AG09309 (cell line): ENCODE measurements at regions not wholly inside any gene's neighbourhood (a gene's known extent, or its start where the extent isn't known, plus 50 kb on each side); places are given as distances from the start of the nearest gene placed in this dataset.
"Not testable (repeated sequence)": the region's sequence is repeated elsewhere in the genome, so short reads cannot be mapped to it uniquely, and the experiment has no call there.

Experiments
- DNase-seq: peaks from one replicate; pipeline ENCODE4 v3.0.0-alpha.2; 2010; ENCODE audit warnings: low read depth
- H3K4me3 ChIP-seq: 2 replicates; pipeline ENCODE4 v1.5.1; 2011; ENCODE audit warnings: mild to moderate bottlenecking, low read depth, low read length, moderate library complexity; ENCODE audit not compliant: control insufficient read depth
- CTCF ChIP-seq: IDR thresholded peaks from 2 replicates; pipeline ENCODE4 v1.5.1; 2011; ENCODE audit warnings: mild to moderate bottlenecking, low read depth, low read length, inconsistent platforms; ENCODE audit not compliant: insufficient read depth, control insufficient read depth; ENCODE audit errors: missing control alignments

DNA sequence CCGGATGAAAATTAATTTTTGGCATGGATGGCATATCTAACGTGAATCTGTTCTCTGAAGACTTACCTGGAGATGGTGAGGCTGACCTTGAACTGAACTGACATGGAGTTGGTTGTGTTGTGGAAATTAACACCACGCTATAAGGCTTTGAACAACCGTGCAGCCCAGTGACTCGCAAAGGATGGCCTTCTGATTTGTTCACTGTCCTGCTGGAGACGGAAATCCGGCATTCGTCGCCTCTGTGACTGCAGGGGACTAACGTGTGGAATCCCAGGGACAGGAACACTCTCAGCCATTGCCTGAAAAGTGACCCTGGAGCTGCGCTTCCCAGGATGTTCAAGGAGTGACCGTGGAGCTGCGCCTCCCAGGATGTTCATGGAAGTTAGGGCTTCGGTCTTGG, 100.3 kb downstream of the NPIPB11 start:
- TF ChIP-seq CTCF = no peak
- DNase-seq = no peak
- H3K4me3 ChIP-seq = no peak overlapping the region

- not testable (repeated sequence) for DNase-seq, H3K4me3 ChIP-seq
These were observed 101.5 kb downstream of the NPIPB11 start for GRCh38 chr16:29305018-29305417.

DNA sequence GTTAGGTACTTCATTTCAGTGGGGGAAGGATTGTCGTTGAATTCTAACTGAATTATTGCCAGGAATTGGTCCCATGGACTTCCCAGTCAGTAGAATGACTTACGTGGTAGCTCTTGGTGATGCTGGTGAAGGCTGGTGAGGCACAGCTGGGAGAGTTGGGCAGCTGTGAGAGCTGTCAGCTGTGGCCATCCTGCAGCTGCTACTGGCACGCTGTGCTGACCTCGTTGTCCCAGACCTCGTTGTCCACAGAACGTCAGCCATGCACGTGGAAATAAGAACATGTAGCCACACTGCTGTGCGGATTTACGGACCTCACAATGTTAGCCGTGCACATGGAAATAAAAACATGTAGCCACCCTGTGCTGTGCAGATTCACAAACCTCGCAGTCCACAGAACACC, 102.3 kb downstream of the NPIPB11 start:
- no peak overlapping the region for H3K4me3 ChIP-seq
- no peak for TF ChIP-seq CTCF
- no peak for DNase-seq

DNA sequence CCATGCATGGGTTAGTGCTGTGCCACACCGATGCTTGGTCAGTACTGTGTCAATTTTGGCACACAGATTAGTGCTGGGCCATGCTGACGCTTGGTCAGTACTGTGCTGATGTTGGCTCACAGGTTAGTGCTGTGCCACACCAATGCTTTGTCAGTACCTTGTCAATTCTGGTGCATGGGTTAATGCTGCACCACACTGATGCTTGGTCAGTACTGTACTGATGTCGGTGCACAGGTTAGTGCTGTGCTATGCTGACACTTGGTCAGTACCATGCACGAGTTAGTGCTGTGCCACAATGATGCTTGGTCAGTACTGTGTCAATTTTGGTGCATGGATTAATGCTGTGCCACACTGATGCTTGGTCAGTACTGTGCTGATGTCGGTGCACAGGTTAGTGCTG, 103.0 kb downstream of the NPIPB11 start:
- TF ChIP-seq CTCF = no peak
- no peak for DNase-seq
- no peak overlapping the region for H3K4me3 ChIP-seq

DNA sequence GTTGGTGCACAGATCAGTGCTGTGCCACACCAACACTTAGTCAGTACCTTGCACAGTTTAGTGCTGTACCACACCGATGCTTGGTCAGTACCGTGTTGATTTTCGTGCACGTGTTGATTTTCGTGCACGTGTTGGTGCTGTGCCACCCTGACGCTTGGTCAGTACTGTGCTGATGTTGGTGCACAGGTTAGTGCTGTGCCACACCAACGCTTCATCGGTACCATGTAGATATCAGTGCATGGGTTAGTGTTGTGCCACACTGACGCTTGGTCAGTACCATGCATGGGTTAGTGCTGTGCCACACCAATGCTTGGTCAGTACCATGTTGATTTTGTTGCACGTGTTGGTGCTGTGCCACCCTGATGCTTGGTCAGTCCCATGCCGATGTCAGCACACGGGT, 103.5 kb downstream of the NPIPB11 start:
- no peak for TF ChIP-seq CTCF

GRCh38 chr16:29302433-29302832, 104.1 kb downstream of the NPIPB11 start:
- H3K4me3 ChIP-seq, DNase-seq: not testable (repeated sequence)

More for the DNA sequence above, 103.5 kb downstream of the NPIPB11 start:
- no peak for DNase-seq
- H3K4me3 ChIP-seq = no peak overlapping the region

DNA sequence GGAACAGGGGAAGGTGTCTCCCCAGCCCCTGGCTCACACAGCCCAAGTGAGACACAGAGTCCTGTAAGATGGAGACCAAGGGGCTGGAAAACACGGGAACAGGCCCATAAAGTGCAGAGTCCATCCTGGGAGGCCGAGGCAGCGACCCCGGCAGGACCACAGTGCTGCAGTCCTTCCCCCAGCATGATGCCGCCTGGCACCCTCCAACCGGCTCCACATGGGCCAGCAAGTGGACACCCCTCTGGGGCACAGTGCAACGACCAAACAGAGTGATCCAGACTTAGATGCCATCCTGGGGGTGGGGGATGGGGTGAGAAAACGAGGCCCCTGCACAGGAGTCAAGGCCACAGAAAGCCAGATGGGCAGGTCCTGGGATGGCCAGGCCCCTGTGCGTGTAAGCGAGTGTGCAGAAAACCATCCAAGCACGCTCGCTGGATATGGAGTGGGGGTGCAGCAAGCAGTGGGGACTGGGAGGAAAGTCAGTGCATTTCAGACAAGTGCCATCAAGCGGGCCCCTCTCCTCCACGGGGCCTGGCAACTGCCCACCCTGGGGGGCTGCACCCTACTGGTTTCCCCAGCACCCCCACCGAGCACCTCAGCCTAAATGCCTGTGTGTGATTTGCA, 104.7 kb downstream of the NPIPB11 start:
- not testable (repeated sequence) for DNase-seq, H3K4me3 ChIP-seq

DNA sequence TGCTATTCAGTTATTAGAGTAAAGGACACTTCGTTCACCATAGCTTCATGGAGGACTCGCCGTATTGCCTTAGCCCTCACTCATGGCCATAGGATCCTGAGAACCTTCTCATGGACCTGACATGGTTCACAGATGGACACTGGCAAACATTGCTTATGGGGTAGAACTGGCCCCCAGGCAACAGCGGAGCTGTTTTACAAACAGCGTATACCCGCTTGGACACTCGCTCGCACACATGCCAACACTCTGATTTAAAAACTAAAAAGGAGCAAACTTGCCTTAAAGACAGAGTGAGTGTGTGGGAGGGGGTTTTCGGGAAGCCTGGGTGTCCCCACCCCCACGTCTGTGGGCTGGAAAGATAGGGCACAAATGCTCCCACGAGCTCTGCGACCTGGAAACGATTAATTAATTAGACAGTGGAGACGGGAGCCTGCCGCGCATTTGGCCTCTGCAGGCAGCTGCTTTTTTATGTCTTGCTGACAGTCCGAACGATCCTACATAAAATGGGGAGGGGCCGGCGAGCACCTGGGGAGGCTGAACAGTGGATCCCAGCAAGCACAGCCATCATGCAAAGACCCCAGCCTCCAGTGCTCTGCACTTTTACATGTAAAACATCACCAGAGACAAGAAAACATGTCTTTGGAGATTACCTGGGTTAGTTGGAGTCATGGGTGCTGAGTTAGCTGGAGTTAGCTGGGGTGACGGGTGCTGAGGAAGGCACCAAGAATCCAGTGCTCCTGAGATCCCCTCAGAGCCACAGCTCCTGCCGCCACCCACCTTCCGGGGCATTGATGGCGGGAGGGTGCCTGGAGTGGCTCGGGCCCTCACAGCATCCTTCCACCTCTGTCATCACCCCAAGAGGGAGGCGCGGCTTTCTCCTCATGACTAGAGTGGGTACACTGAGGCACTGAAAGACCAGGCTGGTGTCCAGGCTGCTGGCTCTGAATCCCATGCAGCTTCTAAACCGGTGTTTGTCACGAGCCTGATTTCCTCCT, 105.7 kb downstream of the NPIPB11 start:
- DNase-seq, H3K4me3 ChIP-seq: not testable (repeated sequence)

DNA sequence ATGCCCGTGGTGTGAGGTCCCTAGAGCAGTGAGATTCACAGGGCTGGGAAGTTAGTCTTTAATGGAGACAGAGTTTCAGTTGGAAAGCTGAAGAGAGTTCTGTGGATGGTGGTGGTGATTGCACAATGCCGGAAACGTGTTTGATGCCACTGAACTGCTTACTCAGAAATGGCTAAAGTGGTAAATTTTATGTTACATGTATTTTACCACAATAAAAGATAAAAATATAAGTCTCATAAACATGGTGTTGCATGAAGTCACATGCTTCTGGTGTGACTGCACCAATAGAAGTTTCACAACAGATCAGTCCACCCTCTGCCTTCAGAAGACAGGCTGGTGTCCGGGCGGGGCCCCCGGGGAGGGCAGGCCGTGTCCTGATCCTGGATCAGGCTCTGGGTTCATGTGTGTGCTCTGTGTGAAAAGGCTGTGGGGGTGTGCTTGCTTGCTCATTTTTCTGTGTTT, 106.5 kb downstream of the NPIPB11 start:
- peak; percentile 86 for DNase-seq
- not testable (repeated sequence) for H3K4me3 ChIP-seq

- DNase-seq, H3K4me3 ChIP-seq: not testable (repeated sequence)
These were observed 107.5 kb downstream of the NPIPB11 start for GRCh38 chr16:29298997-29299396.

GRCh38 chr16:29298307-29298706, 108.2 kb downstream of the NPIPB11 start:
- H3K4me3 ChIP-seq, DNase-seq: not testable (repeated sequence)

DNA sequence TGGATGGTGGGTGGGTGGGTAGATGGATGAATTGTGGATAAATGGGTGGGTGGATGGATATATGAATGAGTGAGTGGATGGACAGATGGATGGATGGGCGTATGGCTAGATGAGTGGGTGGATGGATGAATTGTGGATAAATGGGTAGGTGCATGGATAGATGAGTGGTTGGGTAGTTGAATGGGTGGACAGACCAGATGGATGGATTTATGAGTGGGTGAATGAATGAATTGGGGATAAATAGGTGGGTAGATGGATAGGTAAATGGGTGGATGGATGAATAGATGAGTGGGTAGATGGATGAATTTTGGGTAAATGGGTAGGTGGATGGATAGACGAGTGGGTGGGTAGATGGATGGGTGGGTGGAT, 108.7 kb downstream of the NPIPB11 start:
- not testable (repeated sequence) for DNase-seq, H3K4me3 ChIP-seq

GRCh38 chr16:29297144-29297808, 109.2 kb downstream of the NPIPB11 start:
- not testable (repeated sequence) for H3K4me3 ChIP-seq, DNase-seq
